Eye (tissue), 1 donor: ENCODE measurements at regions not wholly inside any gene's neighbourhood (a gene's known extent, or its start where the extent isn't known, plus 50 kb on each side); places are given as distances from the start of the nearest gene placed in this dataset.
A peak's percentile ranks its signal among the peaks of the same experiment; 100 is the strongest.
"Not testable (repeated sequence)": the region's sequence is repeated elsewhere in the genome, so short reads cannot be mapped to it uniquely, and the experiment has no call there.

ENCODE experiments used
- DNase-seq: peaks from one replicate; pipeline ENCODE4 v3.0.0-alpha.2; 2015

DNA sequence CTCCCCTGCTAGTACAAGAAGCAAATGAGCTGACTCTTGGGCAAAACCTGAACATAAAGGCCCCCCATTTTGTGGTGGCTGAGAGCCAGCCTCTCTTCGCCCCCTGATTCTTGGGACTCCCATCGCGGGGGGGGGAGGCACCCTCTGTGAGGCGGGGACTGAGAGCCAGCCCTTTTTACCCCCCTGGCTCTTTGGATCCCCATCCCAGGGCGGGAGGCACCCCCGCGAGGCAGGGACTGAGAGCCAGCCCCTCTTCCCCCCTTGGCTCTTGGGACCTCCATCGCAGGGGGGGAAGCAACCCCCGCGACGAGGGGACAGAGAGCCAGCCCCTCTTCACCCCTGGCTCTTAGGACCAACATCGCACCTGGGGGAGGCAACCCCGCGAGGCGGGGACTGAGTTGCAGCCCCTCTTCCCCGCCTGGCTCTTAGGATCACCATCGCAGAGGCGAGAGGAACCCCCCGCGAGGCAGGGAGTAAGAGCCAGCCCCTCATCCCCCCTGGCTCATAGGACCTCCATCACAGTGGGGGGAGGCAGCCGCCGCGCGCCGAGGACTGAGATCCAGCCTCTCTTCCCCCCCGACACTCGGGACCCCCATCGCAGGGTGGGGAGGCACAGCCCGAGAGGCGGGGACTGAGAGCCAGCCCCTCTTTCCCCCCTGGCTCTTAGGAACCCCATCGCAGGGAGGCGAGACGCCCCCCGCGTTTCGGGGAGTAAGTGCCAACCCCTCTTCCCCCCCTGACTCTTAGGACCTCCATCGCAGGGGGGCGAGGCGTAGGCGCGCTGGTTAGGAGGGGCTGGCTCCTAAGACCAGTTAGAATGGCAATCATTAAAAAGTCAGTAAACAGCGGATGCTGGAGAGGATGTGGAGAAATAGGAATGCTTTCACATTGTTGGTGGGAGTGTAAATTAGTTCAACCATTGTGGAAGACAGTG, 2428.4 kb upstream of the PCDH20 start:
- no peak for DNase-seq

DNA sequence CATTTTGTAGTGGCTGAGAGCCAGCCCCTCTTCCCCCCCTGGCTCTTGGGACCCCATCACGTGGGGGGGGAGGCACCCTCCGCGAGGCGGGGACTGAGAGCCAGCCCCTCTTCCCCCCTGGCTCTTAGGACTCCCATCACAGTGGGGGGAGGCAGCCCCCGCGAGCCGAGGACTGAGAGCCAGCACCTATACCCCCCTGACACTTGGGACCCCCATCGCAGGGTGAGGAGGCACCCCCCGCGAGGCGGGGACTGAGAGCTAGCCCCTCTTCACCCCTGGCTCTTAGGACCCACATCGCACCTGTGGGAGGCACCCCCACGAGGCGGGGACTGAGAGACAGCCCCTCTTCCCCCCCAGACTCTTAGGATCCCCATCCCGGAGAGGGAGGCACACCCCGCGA, 2426.5 kb upstream of the PCDH20 start:
- DNase-seq = no peak

DNA sequence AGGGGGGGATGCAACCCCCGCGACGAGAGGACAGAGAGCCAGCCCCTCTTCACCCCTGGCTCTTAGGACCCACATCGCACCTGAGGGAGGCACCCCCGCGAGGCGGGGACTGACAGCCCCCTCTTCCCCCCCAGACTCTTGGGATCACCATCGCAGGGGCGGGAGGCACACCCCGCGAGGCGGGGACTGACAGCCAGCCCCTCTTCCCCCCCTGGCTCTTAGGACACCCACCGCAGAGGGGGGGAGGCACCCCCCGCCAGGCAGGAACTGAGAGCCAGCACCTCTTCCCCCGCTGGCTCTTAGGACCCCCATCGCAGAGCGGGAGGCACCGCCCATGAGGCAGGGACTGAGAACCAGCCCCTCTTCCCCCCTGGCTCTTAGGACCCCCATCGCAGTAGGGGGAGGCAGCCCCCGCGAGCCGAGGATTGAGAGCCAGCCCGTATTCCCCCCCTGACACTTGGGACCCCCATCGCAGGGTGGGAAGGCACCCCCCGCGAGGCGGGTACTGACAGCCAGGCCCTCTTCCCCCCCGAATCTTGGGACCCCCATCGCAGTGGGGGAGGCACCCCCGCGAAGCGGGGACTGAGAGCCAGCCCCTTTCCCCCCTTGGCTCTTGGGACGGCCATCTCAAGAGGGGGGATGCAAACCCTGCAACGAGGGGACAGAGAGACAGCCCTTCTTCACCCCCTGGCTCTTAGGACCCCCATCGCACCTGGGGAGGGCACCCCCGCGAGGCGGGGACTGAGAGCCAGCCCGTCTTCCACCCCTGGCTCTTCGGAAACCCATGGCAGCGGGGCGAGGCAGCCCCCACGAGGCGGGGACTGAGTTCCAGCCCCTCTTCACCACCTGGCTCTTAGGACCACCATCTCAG, 2425.1 kb upstream of the PCDH20 start:
- no peak for DNase-seq

- no peak for DNase-seq
Observed at GRCh38 chr13:63838366-63839110, 2422.9 kb upstream of the PCDH20 start.

GRCh38 chr13:63837701-63838100, 2422.1 kb upstream of the PCDH20 start:
- DNase-seq = not testable (repeated sequence)

DNA sequence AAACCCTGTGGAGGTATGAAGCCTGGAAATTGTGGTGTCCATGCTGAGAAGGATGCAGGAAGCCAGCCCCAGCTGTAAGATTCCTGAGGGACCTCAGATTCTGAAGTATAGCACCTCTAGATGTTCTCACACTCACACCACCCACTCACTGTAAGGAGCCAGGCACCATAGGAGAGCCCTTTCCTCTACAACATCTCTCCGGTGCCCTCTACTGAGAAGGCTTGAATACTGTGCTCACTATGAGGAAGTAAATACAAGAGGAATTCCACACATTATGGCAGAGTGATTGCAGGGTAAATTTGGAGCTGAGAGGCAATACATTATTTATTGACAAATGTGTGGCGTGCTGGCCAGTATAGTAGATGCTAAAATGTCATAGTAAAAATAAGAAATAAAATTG, 2414.0 kb upstream of the PCDH20 start:
- DNase-seq = not testable (repeated sequence)

DNA sequence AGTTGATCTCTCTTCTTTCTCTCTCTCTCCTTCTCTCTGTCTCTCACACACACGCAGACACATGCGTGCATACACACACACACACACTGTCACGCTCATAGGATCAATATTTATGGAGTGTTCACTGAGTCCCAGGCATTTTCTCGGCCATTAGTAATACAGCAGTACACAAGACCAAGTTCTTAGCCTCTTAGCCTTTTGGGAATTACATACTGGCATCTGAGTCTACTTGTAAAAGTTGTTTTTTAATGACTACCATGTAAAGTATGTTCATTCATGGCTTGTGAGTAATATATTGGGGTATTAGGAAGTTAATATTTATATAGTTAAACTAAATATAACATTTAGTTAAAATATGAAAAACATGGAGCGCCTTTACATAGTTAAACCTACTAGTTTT, 2406.1 kb upstream of the PCDH20 start:
- DNase-seq = not testable (repeated sequence)

DNA sequence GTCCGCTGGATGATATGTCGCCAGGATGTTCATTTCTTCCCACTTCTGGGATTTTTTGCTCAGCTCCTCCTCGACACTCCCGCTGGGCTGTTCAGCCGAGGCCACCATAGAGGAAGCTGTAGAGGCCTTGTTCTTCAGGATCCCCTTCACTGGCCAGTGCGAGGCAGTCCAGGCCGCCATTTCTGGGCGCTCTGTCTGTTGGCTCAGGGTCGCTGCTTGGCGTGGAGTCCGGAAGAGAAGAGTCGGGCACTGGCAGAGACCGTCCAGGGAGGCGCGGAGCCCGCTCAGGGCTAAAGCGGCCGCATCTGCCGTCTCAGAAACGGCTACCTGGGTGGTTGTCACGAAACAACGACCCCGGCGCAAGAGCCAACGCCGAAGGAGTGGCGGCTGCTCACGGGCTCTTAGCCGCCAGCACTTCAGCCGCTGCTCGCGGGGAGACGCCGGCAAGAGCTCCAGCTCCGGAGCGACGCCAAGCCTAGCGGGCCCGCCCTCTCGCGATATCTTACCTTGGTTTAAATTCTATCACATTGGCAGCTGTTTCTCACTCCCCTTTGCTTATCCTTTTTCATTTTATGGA, 2395.9 kb upstream of the PCDH20 start:
- not testable (repeated sequence) for DNase-seq

DNA sequence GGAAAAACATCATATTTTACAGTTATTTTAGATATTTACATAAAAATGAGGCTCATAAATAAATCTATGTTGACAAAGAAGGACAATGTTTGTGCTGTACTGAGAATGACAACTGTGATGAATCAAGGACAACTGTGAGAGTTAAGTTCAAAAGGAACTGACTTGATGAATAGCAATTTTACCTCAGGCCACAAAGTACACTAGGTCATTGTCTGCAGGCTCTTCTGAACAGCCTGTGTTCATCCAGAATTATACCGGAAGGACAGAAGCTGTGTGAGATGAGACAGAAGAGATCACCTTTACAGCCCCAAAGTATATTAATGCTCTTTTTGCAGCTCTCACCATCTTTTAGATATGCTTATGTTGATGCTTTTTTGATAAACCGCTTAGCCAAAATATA, 2375.5 kb upstream of the PCDH20 start:
- not testable (repeated sequence) for DNase-seq

DNA sequence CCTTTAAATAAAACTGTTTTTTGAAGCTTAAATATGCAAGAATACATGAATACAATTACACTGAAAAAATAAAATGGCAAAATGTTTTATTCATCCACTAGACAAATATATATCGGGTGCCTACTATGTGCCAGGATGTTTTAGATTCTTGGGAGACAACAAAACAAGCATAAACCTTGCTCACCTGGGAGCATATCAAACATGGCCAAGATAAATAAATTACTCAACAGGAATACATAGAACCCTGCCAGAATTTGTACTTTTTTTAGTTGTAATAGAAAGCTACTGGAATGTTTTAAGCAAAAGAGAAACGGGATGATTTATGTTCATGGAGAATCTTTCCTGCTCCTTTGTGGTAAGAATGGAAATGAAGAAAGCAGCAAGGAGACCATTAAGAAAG, 2358.5 kb upstream of the PCDH20 start:
- DNase-seq = no peak

DNA sequence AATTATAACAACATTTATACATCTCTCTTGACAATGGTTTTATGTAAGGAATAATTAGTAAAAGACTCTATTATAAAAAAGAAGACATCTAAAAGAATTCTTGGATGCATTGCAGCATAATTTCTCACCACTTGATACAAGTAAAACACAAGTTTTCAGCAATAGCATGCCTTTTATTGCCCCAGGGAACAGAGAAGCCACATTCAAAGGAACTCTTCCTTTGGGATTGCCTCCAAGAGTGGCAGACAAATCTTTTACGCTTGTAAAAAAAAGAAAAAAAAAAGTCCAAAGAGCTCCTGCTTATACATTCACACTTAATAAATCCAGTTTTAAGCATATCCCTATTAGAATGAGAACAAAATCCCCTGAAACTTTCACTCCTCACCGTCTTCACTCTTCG, 2357.8 kb upstream of the PCDH20 start:
- peak; percentile 1 for DNase-seq

- DNase-seq = not testable (repeated sequence)
Observed at GRCh38 chr13:63757683-63758082, 2342.0 kb upstream of the PCDH20 start.

GRCh38 chr13:63749857-63750256, 2334.2 kb upstream of the PCDH20 start:
- not testable (repeated sequence) for DNase-seq

DNA sequence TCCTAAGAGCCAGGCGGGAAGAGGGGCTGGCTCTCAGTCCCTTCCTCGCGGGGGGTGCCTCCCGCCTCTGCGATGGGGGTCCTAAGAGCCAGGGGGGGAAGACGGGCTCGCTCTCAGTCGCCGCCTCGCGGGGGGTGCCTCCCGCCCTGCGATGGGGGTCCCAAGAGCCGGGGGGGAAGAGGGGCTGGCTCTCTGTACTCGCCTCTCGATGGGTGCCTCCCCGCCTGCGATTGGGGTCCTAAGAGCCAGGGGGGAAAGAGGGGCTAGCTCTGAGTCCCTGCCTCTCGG, 2326.1 kb upstream of the PCDH20 start:
- DNase-seq = not testable (repeated sequence)

DNA sequence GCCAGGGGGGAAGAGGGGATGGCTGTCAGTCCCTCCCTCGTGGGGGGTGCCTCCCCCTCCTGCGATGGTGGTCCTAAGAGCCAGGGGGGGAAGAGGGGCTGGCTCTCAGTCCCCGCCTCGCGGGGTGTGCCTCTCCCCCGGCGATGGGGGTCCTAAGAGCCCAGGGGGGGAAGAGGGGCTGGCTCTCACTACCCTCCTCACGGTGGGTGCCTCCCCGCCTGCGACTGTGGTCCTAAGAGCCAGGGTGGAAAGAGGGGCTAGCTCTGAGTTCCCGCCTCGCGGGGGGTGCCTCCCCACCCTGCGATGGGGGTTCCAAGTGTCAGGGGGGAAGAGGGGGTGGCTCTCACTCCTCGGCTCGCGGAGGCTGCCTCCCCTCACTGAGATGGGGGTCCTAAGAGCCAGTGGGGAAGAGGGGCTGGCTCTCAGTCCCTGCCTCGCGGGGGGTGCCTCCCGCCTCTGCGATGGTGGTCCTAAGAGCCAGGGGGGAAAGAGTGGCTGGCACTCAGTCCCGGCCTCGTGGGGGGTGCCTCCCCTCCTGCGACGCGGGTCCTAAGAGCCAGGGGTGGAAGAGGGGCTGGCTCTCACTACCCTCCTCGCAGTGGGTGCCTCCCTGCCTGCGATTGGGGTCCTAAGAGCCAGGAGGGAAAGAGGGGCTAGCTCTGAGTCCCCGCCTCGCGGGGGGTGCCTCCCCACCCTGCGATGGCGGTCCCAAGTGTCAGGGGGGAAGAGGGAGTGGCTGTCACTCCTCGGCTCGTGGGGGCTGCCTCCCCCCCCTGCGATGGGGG, 2325.6 kb upstream of the PCDH20 start:
- no peak for DNase-seq

DNA sequence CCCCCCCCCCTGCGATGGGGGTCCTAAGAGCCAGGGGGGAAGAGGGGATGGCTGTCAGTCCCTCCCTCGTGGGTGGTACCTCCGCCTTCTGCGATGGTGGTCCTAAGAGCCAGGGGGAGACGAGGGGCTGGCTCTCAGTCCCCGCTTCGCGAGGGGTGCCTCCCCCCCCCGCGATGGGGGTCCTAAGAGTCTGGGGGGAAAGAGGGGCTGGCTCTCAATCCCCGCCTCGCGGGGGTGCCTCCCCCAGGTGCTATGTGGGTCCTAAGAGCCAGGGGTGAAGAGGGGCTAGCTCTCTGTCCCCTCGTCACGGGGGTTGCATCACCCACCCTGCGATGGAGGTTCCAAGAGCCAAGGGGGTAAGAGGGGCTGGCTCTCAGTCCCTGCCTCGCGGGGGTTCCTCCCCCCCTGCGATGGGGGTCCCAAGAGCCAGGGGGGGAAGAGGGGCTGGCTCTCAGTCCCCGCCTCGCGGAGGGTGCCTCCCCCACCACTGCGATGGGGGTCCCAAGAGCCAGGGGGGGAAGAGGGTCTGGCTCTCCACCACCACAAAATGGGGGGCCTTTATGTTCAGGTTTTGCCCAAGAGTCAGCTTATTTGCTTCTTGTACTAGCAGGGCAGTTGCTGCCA, 2323.6 kb upstream of the PCDH20 start:
- not testable (repeated sequence) for DNase-seq

GRCh38 chr13:63737418-63737817, 2321.8 kb upstream of the PCDH20 start:
- DNase-seq = no peak

DNA sequence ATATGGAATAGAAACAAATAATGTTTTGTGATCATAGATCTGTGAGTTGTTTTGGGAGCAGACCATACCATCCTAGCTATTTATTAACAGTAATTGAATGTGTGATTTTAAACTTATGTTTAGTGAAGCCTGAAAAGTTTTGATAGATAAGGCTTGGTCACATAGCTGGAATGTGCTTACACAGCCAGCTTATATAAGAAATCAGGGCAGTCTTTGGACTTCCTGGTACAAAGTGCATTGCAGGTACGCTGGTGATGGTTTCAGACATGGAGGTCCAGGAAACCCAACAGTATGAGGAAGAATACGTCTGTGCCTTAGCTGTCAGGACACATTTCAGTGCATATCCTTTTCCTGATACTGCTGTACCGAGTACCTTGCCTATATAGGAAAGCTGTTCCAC, 2316.2 kb upstream of the PCDH20 start:
- no peak for DNase-seq

- DNase-seq = not testable (repeated sequence)
Observed at GRCh38 chr13:63712159-63712558, 2296.5 kb upstream of the PCDH20 start.

- DNase-seq = no peak
Observed at GRCh38 chr13:63706751-63707150, 2291.1 kb upstream of the PCDH20 start.

DNA sequence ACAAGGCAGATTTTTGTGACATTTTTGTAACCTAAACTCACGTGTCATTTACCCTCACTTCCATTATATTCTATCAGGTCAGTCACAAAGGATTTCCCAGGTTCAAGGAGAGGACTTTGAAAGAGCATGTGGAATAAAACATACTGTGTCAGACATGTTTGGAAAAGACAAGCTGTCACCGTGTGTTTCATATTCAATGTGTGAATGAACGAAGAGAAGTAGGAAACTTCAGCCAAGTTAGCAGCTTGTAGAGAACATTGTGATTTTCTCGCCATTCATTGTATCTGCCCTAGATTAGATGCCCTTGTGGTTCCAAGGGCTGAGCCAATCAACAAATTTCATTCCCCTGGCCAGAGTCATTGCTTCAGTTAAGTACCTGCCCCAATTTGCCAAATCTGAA, 2288.9 kb upstream of the PCDH20 start:
- DNase-seq = no peak

DNA sequence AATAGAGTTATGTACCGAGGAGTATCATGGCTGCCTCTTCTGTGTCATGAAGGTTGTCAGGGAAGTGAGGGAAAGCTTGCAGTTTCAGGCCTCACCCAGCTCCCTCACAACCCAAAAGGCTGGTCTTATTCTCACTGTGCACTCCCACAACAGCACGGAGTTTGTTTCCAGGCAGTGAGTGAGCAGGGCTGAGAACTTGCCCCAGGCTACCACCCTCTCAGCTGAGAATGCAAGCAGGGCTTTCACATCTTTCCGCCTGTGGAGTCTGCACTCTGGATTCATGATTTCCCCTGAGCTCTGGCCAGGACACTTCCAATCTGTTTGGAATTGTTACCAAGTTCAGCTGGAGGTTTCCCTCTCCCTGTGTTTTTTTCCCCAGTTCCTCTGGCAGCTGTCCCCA, 2284.7 kb upstream of the PCDH20 start:
- no peak for DNase-seq
